ENCODE measurements at regions not wholly inside any gene's neighbourhood (a gene's known extent, or its start where the extent isn't known, plus 50 kb on each side); places are given as distances from the start of the nearest gene placed in this dataset.
"Not testable (repeated sequence)": the region's sequence is repeated elsewhere in the genome, so short reads cannot be mapped to it uniquely, and the experiment has no call there.

DNA sequence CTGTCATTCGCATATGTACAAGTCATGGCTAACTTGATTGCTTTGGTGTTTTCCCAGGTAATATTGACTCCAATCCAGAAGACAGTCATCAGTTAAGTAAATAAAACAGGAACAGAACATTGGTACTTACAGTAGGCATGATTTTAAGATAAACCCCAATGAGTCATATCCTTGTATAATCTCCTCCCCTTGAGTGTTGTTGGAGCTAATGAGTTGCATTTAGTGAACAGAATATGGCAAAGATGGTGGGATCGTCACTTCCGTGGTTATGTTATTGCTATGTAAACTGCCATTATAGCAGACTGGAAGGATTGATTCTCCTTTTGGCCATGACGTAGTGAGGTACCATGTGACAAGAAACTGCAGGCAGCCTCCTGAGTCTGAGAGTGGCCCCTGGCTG, 102.2 kb downstream of the TMX1 start:
- DNase-seq (ENCODE audit: low read depth in 2 of 2): no peak

DNA sequence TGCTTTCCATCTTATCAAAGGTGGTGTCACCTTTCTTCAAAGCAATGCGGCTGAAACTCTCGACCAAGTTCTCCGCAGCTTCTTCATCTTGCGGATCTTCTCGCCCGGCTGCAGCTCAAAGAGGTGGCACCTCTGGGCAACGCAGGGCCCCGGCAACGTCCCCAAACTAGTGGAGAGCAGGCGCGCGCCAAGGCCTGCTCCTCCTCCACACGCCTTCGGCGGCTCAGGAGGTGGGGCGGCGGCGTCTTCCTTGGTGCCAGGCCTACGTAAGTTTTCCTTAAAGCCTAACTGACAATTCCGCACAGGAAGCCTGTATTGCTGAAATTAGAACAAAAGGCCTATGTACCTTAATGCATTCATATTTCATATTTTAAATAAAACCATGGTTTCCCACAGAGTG, 112.0 kb downstream of the TMX1 start:
- DNase-seq (ENCODE audit: low read depth in 2 of 2): no peak

DNA sequence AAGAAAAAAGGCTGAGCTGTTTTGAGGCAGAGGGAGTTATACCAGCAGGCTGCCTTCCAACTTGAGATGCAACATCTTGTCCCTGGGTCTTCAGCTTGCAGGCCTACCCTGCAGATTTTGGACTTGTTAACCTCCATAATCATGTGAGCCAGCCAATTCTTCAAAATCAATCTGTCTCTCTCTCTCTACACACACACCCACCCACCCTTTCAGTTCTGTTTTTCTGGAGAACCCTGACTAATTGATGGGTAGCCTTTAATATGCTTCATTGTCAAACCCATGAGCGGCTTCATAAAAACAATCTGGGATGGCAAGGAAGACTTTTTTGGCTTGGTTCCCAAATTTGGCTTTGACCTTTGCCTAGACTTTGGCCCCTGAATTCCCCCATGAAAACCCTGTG, 113.9 kb downstream of the TMX1 start:
- no peak for DNase-seq (ENCODE audit: low read depth in 2 of 2)

DNA sequence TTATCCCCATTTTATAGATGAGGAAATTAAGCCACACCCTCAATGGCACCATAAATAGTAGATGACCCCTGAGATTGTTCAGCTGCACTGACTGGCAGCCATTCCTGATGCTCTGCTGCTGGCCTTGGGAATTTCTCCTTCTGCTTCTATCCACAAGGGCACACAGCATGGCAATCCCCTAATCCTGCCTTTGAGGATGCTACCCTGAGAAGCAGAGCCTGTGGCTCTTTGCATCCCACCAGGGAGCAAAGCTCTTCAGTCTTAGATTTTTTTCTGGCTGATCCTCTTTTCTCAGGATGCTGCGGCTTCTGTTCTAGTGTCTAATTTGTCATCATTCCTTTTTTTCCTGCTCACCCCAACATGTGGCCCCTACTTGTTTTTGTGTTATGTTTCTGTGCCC, 114.8 kb downstream of the TMX1 start:
- no peak for DNase-seq (ENCODE audit: low read depth in 2 of 2)

DNA sequence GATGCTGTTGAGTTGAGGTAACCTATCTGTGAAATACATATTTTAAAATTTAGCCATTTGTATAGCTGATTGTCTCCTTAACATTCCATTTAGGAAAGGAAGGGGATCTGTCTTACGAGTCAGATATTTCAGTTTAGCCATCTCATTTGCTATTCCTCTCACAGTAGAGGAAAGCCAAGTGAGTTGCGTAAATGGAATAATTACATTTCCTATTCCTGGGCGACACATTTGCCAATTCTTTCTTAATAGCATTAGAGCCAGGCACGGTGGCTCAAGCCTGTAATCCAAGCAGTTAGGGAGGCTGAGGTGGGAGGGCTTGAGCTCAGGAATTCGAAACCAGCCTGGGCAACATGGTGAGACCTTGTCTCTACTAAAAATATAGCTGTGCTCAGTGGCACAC, 116.3 kb downstream of the TMX1 start:
- DNase-seq (ENCODE audit: low read depth in 2 of 2): no peak

DNA sequence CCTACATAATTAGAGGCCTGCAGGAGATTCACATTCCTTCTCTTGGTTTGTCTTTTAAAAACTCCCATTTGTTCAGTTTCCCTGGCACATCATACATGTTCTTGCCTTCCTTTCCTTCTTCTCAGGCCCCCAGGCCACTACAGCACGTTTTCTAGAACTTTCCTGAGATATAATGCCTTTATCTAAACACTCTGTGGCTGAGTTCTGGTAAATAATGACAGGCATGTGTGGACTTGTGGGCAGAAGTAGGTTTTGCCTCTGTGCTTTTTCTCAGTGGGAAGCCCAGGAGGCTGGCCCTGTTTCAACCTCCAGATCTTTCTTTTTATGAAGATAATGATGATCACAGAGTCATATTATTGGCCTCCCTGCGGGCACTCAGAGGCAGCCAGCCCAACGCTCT, 117.2 kb downstream of the TMX1 start:
- no peak for DNase-seq (ENCODE audit: low read depth in 2 of 2)

DNA sequence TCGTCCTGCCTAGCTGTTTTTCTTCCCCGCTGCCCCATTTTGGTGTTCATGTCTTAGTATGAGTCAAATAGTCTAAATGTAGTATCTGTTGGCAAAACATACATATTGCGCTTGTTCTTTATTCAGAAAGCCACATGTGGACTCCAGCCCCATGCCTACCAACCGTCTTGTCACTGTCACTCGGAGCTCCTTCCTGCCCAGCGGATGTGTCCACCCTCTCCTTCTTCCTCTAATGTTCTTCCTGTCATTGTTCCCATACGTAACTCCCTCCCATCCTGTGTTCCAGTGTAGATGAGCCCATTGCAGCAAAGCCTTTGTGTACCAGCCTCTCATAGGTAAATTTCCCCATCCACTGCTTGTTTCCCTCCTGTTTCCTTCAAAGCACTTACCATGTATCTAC, 120.5 kb downstream of the TMX1 start:
- no peak for DNase-seq (ENCODE audit: low read depth in 2 of 2)

DNA sequence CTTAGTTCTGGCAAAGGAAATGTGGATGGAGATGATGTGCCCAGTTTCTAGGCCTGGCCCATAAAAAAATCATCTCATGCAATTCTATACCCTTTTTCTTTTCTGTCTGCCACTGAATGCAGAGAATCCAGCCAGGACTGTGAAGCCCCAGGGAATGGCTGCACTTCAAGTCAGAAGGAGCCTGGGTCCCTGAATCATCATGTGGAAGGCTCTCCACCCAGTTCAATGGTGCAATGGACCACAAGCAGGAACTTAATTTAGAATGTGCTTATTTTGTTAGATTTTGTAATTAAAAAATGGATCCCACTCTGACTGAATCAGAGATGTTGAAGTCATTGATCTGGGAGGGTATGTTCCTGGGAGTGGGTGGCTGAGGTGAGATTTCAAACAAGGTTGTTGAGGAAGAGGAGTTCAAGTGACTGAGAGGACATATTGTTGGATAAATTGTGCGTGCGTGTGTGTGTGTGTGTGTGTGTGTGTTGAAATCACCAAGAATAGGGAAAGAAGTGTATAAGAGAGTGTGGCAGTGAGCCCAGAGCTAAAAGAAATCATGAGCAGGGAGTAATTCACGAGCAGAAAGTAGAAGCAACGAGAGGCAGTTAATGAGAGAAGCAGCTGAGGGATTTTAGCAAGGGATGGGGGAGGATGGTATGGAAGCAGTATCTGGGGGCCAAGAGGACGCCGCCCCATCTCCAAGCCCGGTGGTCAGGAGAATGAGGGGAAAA, 125.4 kb downstream of the TMX1 start:
- DNase-seq (ENCODE audit: low read depth in 2 of 2): no peak

DNA sequence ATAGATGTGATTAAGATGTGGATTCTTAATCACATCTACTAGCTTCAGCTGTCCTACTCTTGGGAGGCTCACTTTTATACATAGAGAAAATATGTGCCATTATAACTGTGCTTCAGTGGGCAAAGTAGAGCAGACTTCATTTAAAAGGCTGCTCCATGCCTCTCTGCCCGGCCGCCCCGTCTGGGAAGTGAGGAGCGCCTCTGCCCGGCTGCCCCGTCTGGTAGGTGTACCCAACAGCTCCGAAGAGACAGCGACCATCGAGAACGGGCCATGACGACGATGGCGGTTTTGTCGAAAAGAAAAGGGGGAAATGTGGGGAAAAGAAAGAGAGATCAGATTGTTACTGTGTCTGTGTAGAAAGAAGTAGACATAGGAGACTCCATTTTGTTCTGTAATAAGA, 126.4 kb downstream of the TMX1 start:
- DNase-seq (ENCODE audit: low read depth in 2 of 2): not testable (repeated sequence)

DNA sequence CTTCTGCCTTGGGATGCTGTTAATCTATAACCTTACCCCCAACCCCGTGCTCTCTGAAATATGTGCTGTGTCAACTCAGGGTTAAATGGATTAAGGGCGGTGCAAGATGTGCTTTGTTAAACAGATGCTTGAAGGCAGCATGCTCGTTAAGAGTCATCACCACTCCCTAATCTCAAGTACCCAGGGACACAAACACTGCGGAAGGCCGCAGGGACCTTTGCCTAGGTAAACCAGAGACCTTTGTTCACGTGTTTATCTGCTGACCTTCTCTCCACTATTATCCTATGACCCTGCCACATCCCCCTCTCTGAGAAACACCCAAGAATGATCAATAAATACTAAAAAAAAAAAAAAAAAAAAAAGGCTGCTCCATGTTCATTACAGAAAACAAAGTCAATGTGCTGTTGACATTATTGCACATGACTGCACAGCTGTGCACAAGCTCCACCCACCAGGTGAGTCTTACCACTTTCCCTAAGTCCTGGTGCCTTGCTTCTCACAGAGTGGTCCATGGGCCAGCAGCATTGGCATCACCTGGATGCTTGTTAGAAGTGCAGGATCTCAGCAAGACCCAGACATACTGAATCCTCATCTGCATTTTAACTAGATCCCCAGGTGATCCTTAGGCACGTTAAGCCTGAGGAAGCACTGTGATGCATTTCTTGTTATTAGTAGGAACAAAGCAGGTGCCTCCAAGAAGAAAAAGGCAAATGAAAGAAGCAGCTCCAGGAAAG, 127.0 kb downstream of the TMX1 start:
- DNase-seq (ENCODE audit: low read depth in 2 of 2): not testable (repeated sequence)

DNA sequence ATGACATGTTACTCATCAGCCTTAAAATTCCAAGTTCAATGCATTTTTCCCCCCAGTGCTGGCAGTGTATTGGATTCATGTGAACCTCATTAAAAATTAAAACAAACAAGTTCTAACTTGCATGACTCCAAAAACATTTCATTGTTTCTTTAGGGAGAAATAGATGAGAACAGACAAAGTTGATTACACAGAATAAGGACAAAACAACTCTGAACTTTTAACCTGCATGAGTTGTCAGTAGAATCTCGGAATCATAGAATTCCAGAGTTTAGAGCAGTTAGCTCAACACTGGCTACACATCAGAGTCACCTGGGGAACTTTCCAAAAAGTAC, 127.5 kb downstream of the TMX1 start:
- no peak for DNase-seq (ENCODE audit: low read depth in 2 of 2)

DNA sequence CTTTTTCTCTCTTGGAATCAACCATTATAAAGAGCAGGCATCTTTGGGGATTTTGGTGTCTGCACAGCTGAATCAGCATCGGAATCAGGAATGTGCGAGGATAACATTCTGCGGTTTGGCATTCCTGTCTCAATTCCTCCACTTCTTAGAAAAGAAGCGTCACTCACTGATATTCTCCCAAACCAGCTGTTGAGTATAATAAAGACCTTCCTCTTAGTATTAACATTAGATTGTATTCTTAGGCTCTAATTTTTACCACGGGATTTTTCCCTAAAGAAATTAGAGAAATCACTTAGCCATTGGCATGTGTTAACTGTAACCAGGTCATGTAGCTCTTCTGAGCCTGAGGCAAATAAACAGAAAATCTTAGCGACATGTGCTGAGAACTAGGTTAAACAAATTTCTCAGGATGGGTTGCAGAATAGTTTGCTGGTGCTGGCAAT, 128.7 kb downstream of the TMX1 start:
- DNase-seq (ENCODE audit: low read depth in 2 of 2): no peak

DNA sequence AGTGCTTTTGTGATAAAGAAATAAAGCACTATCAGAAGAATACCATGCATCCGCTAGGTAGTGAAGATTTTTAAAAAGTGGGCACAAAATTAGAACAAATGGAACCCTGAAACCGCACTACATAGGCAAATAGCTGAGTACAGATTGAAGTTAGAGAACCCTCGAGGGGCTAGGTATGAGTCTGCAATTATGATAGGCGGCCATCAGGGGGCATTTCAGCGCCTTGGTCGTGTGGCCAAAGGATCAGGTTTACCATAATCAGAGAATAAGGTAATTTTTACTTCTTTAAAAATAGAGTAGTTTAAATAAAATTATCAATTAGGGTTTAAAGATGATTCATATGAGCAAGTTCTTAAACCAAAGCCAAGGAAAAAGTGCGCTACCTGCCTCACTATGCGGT, 129.8 kb downstream of the TMX1 start:
- DNase-seq (ENCODE audit: low read depth in 2 of 2): no peak

DNA sequence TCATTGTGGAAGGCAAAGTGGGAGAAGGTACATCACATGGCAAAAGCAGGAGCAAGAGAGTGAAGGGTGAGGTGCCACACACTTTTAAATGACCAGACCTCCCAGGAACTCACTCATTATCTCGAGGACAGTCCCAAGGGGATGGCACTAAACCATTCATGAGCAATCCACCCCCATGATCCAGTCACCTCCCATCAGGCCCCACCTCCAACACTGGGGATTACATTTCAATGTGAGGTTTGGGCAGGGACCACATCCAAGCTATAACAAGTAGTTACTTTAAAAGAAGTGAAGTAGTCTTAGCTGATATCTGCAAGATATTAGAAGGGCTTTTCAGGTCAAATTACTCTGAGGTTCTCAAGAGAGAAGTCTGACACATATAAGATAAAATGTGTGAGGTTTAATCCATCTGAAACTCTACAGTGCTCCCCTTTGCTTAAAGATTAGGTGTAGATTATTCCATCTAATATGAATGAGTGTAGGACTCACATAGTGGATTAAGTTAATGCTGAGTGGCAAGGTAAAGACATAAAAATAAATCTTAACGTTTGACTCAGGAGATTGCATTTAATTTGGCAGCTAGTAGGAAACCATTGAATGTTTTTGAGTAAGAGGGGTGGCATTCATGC, 130.8 kb downstream of the TMX1 start:
- no peak for DNase-seq (ENCODE audit: low read depth in 2 of 2)

DNA sequence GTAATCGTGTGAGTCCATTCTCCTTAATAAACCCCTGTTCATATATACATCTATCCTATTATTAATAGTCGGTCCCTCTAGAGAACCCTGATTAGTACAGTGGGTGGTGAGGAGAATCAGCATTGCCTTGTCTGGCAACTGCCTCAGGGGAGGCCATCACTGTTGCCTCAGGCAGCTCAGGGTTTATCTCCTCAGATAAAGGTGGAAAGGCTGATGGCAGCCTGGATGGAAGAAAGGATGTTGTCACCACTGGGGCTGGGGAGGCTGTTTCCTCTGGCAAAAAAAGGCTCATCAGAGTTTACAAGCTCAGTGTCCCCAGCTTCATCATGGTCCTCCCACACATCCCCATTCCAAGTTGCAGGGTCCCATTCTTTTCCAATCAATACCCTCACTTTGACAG, 137.1 kb downstream of the TMX1 start:
- DNase-seq (ENCODE audit: low read depth in 2 of 2): not testable (repeated sequence)

DNA sequence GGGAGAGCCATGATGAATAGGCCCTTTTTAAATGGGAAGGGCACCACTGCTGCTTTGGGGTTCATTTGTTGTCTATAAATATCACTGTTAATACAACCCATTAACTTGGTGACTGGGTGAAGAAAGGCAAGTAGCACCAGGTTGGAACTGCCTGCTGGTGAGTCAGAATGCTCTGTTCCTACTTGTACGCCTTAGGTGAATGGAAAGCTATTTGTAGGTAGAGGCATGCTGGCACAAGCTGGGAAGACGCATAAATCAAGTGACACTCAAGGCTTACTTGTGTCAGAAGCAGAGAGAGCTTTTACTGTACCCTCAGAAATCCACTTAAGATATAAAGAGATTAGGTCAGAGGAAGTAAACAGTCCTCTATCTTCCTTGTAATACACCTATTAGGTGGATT, 142.5 kb downstream of the TMX1 start:
- no peak for DNase-seq (ENCODE audit: low read depth in 2 of 2)

DNA sequence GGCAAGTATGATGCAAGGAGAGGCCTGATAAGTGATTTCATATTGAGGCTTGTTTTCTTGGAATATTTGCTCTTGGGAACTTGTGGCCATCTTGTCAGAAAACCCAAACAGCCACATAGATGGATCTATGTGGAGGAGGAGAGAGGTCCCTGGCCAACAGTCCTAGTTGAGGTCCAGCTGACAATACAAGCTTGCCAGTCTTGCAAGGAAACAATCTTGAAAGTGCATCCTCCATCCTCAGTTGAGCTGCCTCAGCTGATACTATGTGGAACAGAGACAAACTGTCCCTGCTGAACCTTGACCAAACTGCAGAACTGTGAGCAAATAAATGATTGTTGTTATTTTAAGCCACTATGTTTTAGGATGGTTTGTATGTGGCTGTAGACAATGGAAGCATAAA, 146.4 kb downstream of the TMX1 start:
- no peak for DNase-seq (ENCODE audit: low read depth in 2 of 2)

DNA sequence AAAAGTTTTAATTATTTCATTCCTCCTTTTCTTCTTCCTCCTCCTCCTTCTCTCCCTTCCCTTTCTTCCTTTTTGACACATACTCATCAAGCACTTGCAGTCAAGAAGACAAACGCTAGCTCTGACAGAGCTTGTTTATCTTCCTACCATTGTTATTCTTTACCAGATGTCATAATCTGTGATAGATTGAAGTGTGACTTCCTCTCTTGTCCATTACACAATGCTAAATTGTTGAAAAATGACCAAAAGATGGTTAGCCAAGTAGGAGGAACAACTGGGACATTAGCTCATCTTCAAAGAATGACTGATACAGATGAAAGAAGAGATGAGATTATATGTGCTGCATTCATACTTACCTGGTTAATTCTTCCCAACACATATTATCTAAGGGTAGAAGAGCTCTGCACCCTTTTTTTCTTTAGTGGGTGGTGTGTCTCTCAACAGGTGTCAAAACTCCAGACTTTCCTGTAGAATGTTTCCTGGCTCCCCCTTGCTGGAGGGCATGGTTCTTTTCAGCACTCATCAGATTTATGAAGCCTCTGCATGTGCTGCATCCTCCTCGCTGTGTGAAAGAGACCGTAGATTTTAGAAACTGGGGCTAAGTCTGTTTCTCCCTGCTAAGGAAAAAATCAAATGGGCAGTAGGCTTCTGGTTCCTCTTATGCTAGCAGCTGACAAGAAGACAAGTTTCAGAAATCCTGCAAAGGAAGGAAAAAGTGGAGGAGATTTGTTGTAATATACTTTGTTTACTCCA, 147.1 kb downstream of the TMX1 start:
- no peak for DNase-seq (ENCODE audit: low read depth in 2 of 2)

DNA sequence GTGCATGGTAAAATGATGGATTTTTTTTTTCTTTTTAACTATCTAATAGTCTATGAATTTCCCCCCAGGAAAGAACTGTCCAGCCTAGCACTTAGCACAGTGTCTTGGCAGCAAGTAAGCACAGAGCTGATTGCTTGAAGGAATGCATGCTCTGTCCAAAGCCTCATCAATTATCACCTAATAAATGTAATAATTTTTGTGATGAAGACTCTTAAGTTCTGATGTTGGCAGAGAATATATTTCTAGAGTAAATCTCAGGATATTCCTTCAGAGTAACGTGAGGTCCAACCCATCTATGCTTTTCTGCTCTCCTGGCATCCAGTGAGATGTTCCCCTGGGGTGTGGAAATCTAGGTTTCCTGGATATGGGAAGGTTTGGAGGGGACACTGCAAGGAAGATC, 152.4 kb downstream of the TMX1 start:
- DNase-seq (ENCODE audit: low read depth in 2 of 2): no peak

DNA sequence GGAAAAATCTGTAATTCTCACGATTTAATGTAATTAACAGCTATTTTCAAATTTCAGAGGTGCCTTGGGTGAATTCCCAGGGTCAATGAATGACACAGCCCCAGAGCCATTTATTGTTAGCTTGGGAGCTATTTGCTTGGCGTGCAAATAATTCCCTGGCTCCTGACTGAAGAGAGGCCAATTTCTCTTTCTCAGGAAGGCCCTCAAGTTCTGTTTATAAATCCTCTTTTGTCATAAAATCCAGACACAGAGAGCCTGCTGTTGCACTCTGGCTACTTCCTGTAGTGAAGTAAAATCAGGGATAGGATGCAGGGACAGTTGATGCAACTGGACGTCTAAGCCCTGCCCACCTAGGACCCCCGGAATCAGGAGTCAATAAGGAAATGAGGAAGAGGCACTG, 154.3 kb downstream of the TMX1 start:
- DNase-seq (ENCODE audit: low read depth in 2 of 2): no peak

DNA sequence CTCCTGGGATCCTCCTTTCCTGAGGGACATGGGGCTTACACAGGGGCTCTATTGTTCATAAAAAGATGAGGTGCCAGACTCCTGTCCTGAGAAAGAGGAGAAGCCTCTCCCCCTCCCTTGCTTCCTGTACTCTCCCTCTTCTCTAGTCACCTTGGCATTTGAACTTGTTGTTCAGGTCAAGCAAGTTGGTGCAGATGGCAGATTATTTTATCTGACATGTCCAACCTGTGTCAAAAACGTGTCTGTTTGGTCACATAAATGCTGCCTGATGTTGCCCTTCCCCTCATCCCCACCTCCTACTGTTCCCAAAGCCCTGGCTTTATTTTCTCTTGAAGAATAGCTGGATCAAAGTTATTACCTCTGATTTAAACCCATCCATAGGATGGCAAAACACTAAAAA, 154.8 kb downstream of the TMX1 start:
- no peak for DNase-seq (ENCODE audit: low read depth in 2 of 2)

DNA sequence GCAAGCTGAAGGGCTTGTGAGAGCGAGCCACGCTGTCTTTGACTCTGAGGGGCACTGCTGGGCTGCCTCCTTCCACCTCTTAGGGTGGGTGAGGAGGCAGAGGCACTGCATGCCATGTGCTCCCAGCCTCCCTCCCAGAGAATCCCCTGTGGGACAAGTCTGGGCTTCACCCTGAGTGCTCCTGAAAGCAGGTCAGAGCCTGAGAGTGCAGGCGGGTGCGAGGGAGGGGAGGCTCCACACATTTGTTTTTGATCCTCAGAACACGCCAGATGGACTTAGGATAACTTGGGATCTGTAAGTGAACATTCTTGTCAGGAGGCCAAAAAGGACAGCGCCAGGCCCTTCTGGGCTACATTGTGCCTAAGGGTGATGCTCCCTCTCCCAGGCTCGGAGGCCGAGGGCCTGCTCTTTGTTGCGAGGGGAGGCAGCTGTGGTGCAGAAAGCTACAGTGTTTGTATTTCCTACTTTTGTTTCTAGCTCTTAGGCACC, 155.4 kb downstream of the TMX1 start:
- DNase-seq (ENCODE audit: low read depth in 2 of 2): no peak
